SU-DHL-6 (cell line): ENCODE measurements at regions not wholly inside any gene's neighbourhood (a gene's known extent, or its start where the extent isn't known, plus 50 kb on each side); places are given as distances from the start of the nearest gene placed in this dataset.

Experiments used
- EZH2phosphoT487 ChIP-seq: fragments of 200-600 bp; sonication (generic), shearing (Covaris generic); conservative IDR thresholded peaks from 2 replicates; pipeline ENCODE4 v1.6.1; 2018; ENCODE audit warnings: mild to moderate bottlenecking, antibody characterized with exemption, low read length, moderate library complexity, mixed read lengths
- TF ChIP-seq, protein P1 (sequence below): fragments of 200-600 bp; sonication (generic); IDR thresholded peaks from one replicate; pipeline ENCODE4 v1.5.1; 2017; ENCODE audit warnings: antibody characterized with exemption, mild to moderate bottlenecking, low read length, moderate library complexity; ENCODE audit not compliant: insufficient read depth, poor library complexity, severe bottlenecking

DNA sequence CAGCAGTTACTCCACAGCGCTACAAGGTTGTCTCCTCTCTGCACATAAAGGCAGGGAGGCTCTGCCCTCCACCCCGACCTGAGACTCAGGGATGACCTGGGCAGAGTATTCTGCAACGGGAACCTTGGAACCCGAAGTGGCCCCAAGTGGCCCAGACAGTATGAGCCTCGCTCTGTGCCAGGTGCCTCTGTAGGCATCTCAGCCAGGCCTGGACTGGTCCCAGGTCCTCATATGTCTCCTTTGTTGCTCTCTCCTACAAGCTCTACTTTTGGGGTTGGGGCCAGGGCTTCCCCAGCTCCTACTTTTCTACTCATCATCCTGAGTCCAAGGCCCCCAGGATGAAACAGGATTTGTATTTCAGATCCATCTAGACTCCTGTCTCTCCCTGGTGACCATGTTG lies 241.5 kb upstream of the PRSS1 start:
- TF ChIP-seq, protein P1, sequence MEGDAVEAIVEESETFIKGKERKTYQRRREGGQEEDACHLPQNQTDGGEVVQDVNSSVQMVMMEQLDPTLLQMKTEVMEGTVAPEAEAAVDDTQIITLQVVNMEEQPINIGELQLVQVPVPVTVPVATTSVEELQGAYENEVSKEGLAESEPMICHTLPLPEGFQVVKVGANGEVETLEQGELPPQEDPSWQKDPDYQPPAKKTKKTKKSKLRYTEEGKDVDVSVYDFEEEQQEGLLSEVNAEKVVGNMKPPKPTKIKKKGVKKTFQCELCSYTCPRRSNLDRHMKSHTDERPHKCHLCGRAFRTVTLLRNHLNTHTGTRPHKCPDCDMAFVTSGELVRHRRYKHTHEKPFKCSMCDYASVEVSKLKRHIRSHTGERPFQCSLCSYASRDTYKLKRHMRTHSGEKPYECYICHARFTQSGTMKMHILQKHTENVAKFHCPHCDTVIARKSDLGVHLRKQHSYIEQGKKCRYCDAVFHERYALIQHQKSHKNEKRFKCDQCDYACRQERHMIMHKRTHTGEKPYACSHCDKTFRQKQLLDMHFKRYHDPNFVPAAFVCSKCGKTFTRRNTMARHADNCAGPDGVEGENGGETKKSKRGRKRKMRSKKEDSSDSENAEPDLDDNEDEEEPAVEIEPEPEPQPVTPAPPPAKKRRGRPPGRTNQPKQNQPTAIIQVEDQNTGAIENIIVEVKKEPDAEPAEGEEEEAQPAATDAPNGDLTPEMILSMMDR = no peak
- no peak for TF ChIP-seq EZH2phosphoT487
